Neural crest cell (in vitro differentiated cells): ENCODE measurements at regions not wholly inside any gene's neighbourhood (a gene's known extent, or its start where the extent isn't known, plus 50 kb on each side); places are given as distances from the start of the nearest gene placed in this dataset.
A peak's percentile ranks its signal among the peaks of the same experiment; 100 is the strongest.

Source experiments
- DNase-seq: peaks from one replicate; pipeline ENCODE4 v3.0.0; 2021; ENCODE audit warnings: low read depth, mixed read lengths, low spot score
- H3K27ac Mint-ChIP-seq: one replicate; pipeline ENCODE4 v1.8.0; 2021; ENCODE audit warnings: mild to moderate bottlenecking, mixed read lengths; ENCODE audit not compliant: unreplicated experiment
- H3K27me3 Mint-ChIP-seq: 2 replicates; pipeline ENCODE4 v1.8.0; 2021; ENCODE audit warnings: low read depth, mild to moderate bottlenecking, mixed read lengths
- H3K36me3 Mint-ChIP-seq: 2 replicates; pipeline ENCODE4 v1.8.0; 2021; ENCODE audit warnings: low read depth, mild to moderate bottlenecking, mixed read lengths
- H3K4me1 Mint-ChIP-seq: 2 replicates; pipeline ENCODE4 v1.8.0; 2021; ENCODE audit warnings: mixed read lengths
- H3K4me3 Mint-ChIP-seq: one replicate; pipeline ENCODE4 v1.8.0; 2021; ENCODE audit warnings: mild to moderate bottlenecking, mixed read lengths
- H3K9me3 Mint-ChIP-seq: 2 replicates; pipeline ENCODE4 v1.8.0; 2021; ENCODE audit warnings: mixed read lengths
- TF ChIP-seq, protein P1 (sequence below): fragments of 200-600 bp; sonication (generic); conservative IDR thresholded peaks from 2 replicates; pipeline ENCODE4 v1.5.0; 2021; ENCODE audit warnings: antibody characterized with exemption, mild to moderate bottlenecking

DNA sequence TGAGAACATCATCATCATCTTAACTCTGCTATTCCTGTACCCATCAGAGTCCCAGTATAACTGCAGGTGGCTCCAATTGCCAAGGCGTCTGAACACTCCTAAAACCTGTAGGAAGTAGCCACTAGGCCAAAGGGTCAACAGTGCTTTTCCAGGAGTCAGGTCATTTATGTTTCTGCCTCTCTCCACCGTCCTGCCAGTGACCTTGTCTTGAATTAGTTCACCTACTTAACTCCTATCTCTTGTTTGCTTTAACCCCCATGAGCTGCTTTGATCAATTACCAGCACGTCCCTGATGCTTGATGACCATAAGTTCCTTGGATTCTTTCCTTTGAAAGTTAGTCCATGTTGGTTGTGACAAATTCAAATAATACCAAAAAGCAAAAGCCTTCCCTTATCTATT lies 169.8 kb upstream of the ANKRD28 start:
- no peak overlapping the region for H3K4me3 Mint-ChIP-seq
- peaks cover 14% of the 10 kb centered on the region for H3K9me3 Mint-ChIP-seq
- H3K4me1 Mint-ChIP-seq = peaks cover 13% of the 10 kb centered on the region
- peaks cover 2% of the 10 kb centered on the region for H3K36me3 Mint-ChIP-seq
- no peak for DNase-seq
- H3K27me3 Mint-ChIP-seq = no peaks in the 10 kb centered on the region
- no peak overlapping the region for H3K27ac Mint-ChIP-seq
- TF ChIP-seq, protein P1, sequence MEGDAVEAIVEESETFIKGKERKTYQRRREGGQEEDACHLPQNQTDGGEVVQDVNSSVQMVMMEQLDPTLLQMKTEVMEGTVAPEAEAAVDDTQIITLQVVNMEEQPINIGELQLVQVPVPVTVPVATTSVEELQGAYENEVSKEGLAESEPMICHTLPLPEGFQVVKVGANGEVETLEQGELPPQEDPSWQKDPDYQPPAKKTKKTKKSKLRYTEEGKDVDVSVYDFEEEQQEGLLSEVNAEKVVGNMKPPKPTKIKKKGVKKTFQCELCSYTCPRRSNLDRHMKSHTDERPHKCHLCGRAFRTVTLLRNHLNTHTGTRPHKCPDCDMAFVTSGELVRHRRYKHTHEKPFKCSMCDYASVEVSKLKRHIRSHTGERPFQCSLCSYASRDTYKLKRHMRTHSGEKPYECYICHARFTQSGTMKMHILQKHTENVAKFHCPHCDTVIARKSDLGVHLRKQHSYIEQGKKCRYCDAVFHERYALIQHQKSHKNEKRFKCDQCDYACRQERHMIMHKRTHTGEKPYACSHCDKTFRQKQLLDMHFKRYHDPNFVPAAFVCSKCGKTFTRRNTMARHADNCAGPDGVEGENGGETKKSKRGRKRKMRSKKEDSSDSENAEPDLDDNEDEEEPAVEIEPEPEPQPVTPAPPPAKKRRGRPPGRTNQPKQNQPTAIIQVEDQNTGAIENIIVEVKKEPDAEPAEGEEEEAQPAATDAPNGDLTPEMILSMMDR = no peak

DNA sequence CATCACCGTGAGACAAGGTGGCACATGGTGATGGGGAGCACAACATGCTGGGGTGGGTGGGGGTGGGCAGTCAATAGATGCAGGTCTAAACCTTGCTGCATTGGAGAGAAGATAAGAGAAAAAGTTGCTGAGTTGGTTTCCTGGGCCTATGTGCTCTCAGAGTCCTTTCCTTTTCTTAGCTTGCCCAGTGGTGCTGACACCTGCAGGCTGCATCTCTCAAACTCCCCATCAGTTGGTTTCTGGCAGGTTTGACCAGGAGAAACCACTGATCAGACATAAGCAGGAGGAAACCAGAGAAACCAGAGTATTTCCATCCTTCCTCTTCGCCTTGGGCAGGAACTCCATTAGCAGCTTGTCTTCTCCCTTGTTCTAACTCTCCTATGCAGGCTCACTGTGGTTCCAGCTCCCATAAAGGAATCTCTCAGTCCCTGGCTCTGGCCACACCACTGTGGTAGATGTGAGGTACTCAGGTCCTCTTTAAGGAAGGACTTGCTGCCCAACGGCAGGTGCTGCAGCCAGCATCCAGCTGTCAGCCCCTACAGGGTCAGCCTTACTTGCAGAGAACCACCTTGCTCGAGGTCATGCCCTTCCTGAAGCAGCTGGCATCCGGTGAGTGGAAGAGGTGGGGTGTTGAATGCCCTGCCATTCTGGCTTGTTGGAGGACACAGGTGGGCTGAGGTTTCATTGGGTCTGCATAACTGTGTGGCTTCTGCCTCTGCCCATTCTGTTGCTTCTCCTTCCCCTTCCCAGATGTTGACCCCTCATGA lies 172.3 kb upstream of the ANKRD28 start:
- TF ChIP-seq, protein P1 = no peak
- H3K36me3 Mint-ChIP-seq = peaks cover 2% of the 10 kb centered on the region
- DNase-seq = no peak
- H3K27me3 Mint-ChIP-seq = no peaks in the 10 kb centered on the region
- no peak overlapping the region for H3K27ac Mint-ChIP-seq
- peaks cover 8% of the 10 kb centered on the region for H3K9me3 Mint-ChIP-seq
- no peaks in the 10 kb centered on the region for H3K4me1 Mint-ChIP-seq
- H3K4me3 Mint-ChIP-seq = no peak overlapping the region

DNA sequence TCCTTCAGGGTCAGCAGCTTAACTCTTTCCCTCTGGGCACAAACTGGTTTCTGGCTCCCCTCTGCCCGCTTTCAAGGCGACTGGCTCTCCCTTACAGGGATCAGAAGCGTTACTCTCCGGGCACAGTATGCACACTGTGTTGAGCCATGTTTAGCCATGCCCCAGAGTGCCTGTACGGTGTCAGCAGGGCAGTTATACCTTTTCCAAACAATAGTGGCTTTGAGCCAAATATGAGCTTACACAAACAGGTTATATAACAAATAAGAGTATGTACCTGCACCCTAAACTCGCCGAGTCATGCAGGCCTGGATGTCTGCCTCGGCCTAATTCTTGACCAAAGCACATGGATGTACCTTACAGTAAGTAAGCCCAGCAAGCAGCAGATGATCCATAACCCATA lies 175.6 kb upstream of the ANKRD28 start:
- Mint-ChIP-seq H3K4me3 (no peak overlapping the region), H3K4me1 (no peaks in the 10 kb centered on the region), H3K36me3 (peaks cover 2% of the 10 kb centered on the region), H3K27ac (no peak overlapping the region), H3K9me3 (peaks cover 8% of the 10 kb centered on the region), H3K27me3 (no peaks in the 10 kb centered on the region)
- no peak for DNase-seq
- TF ChIP-seq, protein P1 = no peak

DNA sequence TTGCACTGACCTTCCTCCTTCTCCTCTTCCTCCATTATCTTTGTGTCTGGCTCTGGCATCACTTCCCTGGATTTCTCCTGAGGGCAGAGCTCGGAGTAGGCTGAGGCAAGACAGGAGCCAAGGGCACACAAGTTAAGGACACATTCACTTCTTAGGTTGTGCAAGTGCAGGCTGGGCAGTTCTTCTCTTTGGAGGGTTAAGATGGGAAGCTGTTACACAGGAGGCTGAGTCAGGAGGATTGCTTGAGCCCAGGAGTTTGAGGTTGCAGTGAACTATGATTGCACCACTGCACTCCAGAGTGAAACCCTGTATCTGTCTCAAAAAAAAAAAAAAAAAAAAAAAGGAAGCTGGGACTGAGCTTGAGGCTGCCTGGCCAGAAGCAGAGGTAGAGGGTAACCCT lies 176.2 kb upstream of the ANKRD28 start:
- Mint-ChIP-seq H3K4me1 (no peaks in the 10 kb centered on the region), H3K9me3 (peaks cover 8% of the 10 kb centered on the region), H3K36me3 (peaks cover 2% of the 10 kb centered on the region), H3K27ac (no peak overlapping the region), H3K27me3 (no peaks in the 10 kb centered on the region), H3K4me3 (no peak overlapping the region)
- TF ChIP-seq, protein P1 = no peak
- DNase-seq = no peak

DNA sequence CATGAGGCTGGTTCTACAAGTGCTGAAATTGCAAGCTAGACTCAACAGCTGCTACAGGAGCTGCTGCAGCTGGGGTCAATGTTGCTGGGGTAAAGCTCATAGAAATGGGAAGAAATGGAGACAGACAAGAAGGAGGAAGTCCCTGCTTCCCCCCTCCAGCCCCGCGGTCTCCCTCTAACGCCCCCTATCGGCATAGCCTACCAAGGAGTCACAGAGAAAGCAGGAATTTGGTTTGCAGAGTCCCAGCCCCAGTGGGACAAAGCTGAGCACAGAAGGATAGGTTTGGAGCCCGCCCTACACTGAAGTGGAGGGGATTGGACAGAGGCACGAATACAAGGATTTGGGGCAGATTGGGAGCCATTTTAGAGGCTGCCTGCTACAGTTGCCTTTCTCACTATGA lies 176.9 kb upstream of the ANKRD28 start:
- no peaks in the 10 kb centered on the region for H3K4me1 Mint-ChIP-seq
- TF ChIP-seq, protein P1 = peak; percentile 24
- H3K36me3 Mint-ChIP-seq = peaks cover 2% of the 10 kb centered on the region
- H3K27me3 Mint-ChIP-seq = no peaks in the 10 kb centered on the region
- no peak for DNase-seq
- no peak overlapping the region for H3K4me3 Mint-ChIP-seq
- no peak overlapping the region for H3K27ac Mint-ChIP-seq
- H3K9me3 Mint-ChIP-seq = peaks cover 8% of the 10 kb centered on the region
